GM21360 (cell line): ENCODE measurements at regions not wholly inside any gene's neighbourhood (a gene's known extent, or its start where the extent isn't known, plus 50 kb on each side); places are given as distances from the start of the nearest gene placed in this dataset.
"Not testable (repeated sequence)": the region's sequence is repeated elsewhere in the genome, so short reads cannot be mapped to it uniquely, and the experiment has no call there.

Experiments
- ATAC-seq: cut with Tn5 transposase; IDR thresholded peaks from one replicate; pipeline ENCODE4 v1.9.1; 2021; ENCODE audit warnings: mild to moderate bottlenecking, moderate library complexity; ENCODE audit not compliant: unreplicated experiment

GRCh38 chr4:24212642-24213041 lies 322.8 kb upstream of the PPARGC1A start:
- no peak for ATAC-seq

DNA sequence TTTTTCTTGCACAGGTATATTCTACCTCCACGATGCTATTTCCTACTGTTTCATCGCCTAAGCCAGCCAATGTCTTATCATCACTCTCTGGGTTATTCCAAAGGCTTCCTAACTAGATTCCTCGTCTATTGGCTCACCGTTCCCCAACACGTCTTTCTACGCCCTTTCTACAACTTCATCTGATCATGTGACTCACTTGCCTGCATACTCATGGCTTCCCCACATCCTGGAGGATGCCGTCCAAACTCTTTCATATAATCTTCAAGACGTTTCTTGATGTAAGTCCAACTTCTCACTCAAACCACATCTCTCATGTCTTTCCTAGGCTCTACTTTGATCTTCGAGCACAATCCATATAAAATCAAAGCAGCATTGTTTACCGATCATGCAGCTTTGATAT lies 322.0 kb upstream of the PPARGC1A start:
- no peak for ATAC-seq

GRCh38 chr4:24210332-24210902 lies 320.6 kb upstream of the PPARGC1A start:
- ATAC-seq = no peak

GRCh38 chr4:24209906-24210305 lies 320.1 kb upstream of the PPARGC1A start:
- ATAC-seq = no peak

DNA sequence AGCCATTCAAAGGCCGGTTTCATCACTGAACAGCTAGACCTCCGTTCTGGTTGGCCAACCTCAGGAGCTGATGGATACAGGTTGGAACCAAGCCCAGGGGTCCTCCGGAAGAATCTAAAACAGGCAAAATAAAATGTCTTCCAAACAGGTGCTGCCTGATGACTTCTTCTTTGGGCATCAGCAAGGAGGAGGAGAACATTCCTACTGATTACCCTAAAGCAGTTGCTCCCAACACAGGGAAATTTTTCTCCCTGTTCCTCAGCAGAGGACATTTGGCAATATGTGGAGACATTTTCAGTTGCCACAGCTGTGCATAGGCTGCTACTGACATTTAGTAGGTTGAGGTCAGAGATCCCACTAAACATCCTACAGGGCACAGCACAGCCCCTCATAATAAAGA lies 319.3 kb upstream of the PPARGC1A start:
- no peak for ATAC-seq

DNA sequence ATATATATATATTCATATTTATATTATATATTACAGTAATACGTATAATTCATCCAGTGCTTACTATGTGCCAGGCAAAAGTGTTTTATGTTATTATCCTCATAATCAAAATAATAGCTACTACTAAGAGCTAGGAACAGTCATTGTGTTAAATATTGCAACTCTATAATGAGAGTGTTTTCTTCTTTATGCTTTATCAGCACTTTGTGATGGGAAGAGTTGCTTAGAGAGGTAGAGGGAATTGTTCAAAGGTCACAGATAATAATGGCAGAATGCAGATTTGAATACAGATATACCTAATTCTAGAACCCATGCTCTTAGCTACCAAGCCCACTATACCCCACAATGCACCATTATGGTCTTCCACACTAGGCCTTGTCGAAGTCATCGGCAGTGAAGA lies 318.8 kb upstream of the PPARGC1A start:
- ATAC-seq = no peak

- not testable (repeated sequence) for ATAC-seq
Observed at GRCh38 chr4:24204708-24205107, 314.9 kb upstream of the PPARGC1A start.

DNA sequence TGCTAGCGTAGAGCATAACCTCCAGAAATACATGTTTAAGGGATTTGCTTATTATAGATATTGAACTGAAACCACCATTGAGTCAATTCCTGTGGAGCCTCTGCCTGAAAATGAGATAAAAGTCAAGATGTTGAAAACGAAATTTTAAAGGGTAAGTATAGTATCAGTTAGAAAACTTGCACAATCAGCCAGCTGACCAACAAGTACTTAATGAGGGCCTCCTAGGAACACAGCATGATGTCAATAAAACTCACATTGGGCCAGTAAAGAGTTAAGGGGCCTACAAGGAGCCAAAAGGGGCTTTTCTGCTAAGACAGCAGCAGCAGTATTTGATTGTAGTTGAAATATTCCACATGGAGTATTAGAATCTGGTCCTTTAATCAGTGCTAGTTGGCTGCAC lies 314.1 kb upstream of the PPARGC1A start:
- no peak for ATAC-seq

GRCh38 chr4:24202579-24202978 lies 312.7 kb upstream of the PPARGC1A start:
- ATAC-seq = no peak

DNA sequence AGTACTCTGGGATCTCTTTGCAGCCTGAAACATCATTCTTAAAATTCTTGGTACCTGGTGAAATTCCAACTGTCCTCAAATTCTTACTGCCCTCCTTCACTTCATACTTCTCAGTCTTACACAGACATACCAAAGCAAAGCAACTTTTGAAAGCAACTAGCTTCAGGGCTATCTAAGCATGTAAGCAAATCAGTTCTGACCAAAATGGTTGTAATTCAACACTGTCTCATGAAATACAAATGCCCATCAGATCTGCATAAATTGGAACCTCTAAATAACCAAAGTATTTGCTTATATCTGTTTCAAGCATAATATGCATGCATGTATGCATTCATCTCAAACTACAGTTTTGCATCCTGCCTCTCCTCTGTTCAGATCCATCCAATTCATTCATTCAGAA lies 308.1 kb upstream of the PPARGC1A start:
- ATAC-seq = no peak

DNA sequence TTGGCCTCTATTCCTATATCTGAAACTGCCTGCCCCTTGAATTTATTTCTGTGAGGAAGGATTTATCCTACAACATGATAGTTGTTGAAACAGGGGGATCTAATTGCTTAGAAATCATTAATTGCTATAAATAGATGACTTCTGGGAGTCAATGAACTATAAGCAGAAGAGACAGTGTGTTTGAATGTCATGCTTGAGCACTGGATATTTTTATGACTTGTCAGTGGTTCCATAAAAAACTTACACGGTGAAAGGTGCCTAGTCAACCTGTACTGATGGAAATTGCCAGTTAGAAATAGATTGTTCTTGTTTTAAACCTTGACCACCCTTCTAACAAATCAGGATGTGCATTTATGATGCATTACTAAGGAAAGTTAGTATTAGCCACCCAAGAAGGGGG lies 306.9 kb upstream of the PPARGC1A start:
- ATAC-seq = no peak

GRCh38 chr4:24195991-24196736 lies 306.3 kb upstream of the PPARGC1A start:
- ATAC-seq = no peak

DNA sequence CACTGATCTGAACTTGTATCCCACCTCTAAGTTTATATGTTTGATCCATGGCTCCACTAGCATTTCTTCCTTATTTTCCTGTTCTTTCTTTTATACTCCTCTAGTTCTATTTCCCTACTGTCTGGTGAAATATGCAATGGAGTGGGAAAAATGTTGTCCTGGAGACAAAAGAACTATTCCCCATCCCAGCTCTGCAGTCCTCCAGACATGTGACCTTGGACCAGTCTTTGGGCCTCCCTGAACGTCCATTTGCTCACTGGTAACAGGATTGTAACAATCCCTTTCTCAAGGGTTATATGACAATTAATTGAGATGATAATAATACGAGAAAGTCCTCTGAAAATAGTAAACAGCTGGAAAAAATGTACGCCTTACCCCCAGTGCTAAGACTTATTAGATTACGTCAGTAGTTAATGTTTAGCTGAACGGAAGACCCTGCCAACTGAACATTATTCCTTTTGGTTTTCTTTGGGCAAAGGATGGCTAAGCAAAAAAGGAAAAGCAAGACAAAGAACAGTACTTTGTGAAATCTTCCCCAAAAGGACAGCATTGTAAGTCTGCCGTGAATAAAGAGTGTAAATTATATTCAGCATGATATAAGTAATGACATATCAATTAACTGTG lies 302.3 kb upstream of the PPARGC1A start:
- ATAC-seq = no peak

- no peak for ATAC-seq
Observed at GRCh38 chr4:24190761-24191695, 301.2 kb upstream of the PPARGC1A start.

GRCh38 chr4:24188459-24188858 lies 298.6 kb upstream of the PPARGC1A start:
- no peak for ATAC-seq

GRCh38 chr4:24186466-24186865 lies 296.6 kb upstream of the PPARGC1A start:
- no peak for ATAC-seq

- no peak for ATAC-seq
Observed at GRCh38 chr4:24181005-24181404, 291.2 kb upstream of the PPARGC1A start.

- no peak for ATAC-seq
Observed at GRCh38 chr4:24180586-24180985, 290.7 kb upstream of the PPARGC1A start.

- no peak for ATAC-seq
Observed at GRCh38 chr4:24179201-24179840, 289.5 kb upstream of the PPARGC1A start.

DNA sequence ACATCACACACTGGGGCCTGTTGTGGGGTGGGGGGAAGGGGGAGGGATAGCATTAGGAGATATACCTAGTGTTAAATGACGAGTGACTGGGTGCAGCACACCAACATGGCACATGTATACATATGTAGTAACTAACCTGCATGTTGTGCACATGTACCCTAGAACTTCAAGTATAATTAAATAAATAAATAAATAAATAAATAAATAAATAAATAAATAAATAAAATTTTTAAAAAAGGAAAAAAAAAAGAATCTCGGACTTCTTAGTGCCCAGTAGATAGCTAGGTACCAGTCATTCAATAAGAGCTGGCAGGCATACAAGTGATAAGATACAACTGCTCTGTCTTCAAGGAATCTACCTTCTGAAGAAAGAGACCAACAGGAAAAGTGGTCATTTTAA lies 287.6 kb upstream of the PPARGC1A start:
- ATAC-seq = not testable (repeated sequence)

GRCh38 chr4:24175707-24176106 lies 285.9 kb upstream of the PPARGC1A start:
- ATAC-seq = no peak
